GF-D8 (cell line): ENCODE measurements at regions not wholly inside any gene's neighbourhood (a gene's known extent, or its start where the extent isn't known, plus 50 kb on each side); places are given as distances from the start of the nearest gene placed in this dataset.
"Not testable (repeated sequence)": the region's sequence is repeated elsewhere in the genome, so short reads cannot be mapped to it uniquely, and the experiment has no call there.

Source experiments
- DNase-seq: peaks from one replicate; lab custom pipeline; 2025; lab: John Stamatoyannopoulos, UW

GRCh38 chr2:17135619-17136018 is 382.6 kb downstream of the RAD51AP2 start:
- DNase-seq: no peak

GRCh38 chr2:17133052-17133671 is 385.1 kb downstream of the RAD51AP2 start:
- no peak for DNase-seq

- not testable (repeated sequence) for DNase-seq
These were observed 387.6 kb downstream of the RAD51AP2 start for GRCh38 chr2:17130627-17131026.

GRCh38 chr2:17125989-17126620 is 392.1 kb downstream of the RAD51AP2 start:
- DNase-seq: no peak

GRCh38 chr2:17124575-17125318 is 393.5 kb downstream of the RAD51AP2 start:
- DNase-seq: no peak

- no peak for DNase-seq
These were observed 395.2 kb downstream of the RAD51AP2 start for GRCh38 chr2:17122887-17123501.

GRCh38 chr2:17115466-17115865 is 402.8 kb downstream of the RAD51AP2 start:
- no peak for DNase-seq

- no peak for DNase-seq
These were observed 403.2 kb downstream of the RAD51AP2 start for GRCh38 chr2:17115042-17115441.

GRCh38 chr2:17107871-17108270 is 410.4 kb downstream of the RAD51AP2 start:
- DNase-seq: no peak

GRCh38 chr2:17107151-17107550 is 411.1 kb downstream of the RAD51AP2 start:
- DNase-seq: no peak

- no peak for DNase-seq
These were observed 411.8 kb downstream of the RAD51AP2 start for GRCh38 chr2:17106418-17106817.

- no peak for DNase-seq
These were observed 413.8 kb downstream of the RAD51AP2 start for GRCh38 chr2:17104454-17104853.

- no peak for DNase-seq
These were observed 416.6 kb downstream of the RAD51AP2 start for GRCh38 chr2:17101596-17101995.

- DNase-seq: no peak
These were observed 417.1 kb downstream of the RAD51AP2 start for GRCh38 chr2:17101091-17101490.

- no peak for DNase-seq
These were observed 422.9 kb downstream of the RAD51AP2 start for GRCh38 chr2:17095340-17095739.

GRCh38 chr2:17093712-17094111 is 424.5 kb downstream of the RAD51AP2 start:
- DNase-seq: no peak

- DNase-seq: no peak
These were observed 421.4 kb upstream of the CYRIA start for GRCh38 chr2:17086990-17087389.

- DNase-seq: no peak
These were observed 420.0 kb upstream of the CYRIA start for GRCh38 chr2:17085546-17086202.

GRCh38 chr2:17084877-17085276 is 419.2 kb upstream of the CYRIA start:
- DNase-seq: no peak

GRCh38 chr2:17083902-17084301 is 418.3 kb upstream of the CYRIA start:
- DNase-seq: no peak

- DNase-seq: no peak
These were observed 413.6 kb upstream of the CYRIA start for GRCh38 chr2:17079262-17079661.

- DNase-seq: no peak
These were observed 410.9 kb upstream of the CYRIA start for GRCh38 chr2:17076533-17076932.
